Muscle layer of colon (tissue), 2 donors: ENCODE measurements at regions not wholly inside any gene's neighbourhood (a gene's known extent, or its start where the extent isn't known, plus 50 kb on each side); places are given as distances from the start of the nearest gene placed in this dataset.

Source experiments
- H3K27ac ChIP-seq: one replicate; pipeline ENCODE4 v1.7.0; 2013; ENCODE audit warnings: low read depth, mild to moderate bottlenecking, low read length, moderate library complexity
- H3K27me3 ChIP-seq, 2 donors: one replicate each; pipeline ENCODE4 v1.7.0; 2013; ENCODE audit warnings: low read length in 2 of 2, mild to moderate bottlenecking in 2 of 2; ENCODE audit not compliant: insufficient read depth in 2 of 2, control insufficient read depth in 1 of 2
- H3K36me3 ChIP-seq: one replicate; pipeline ENCODE4 v1.7.0; 2013; ENCODE audit warnings: mild to moderate bottlenecking, low read length; ENCODE audit not compliant: insufficient read depth
- H3K4me1 ChIP-seq: one replicate; pipeline ENCODE4 v1.7.0; 2013; ENCODE audit warnings: mild to moderate bottlenecking, low read length; ENCODE audit not compliant: insufficient read depth
- H3K4me3 ChIP-seq, 2 donors: one replicate each; pipeline ENCODE4 v1.7.0; 2013; ENCODE audit warnings: low read length in 2 of 2, low read depth in 1 of 2, mild to moderate bottlenecking in 1 of 2, moderate library complexity in 1 of 2
- H3K9ac ChIP-seq: one replicate; pipeline ENCODE4 v1.7.0; 2013; ENCODE audit warnings: low read length
- H3K9me3 ChIP-seq: one replicate; pipeline ENCODE4 v1.7.0; 2013; ENCODE audit warnings: mild to moderate bottlenecking, low read length
- donor health status: abdominal sarcoma.
- donor health status: Adenocarcinoma of cecum.

GRCh38 chr2:19119326-19120001 is 239.0 kb downstream of the OSR1 start:
- Histone ChIP-seq H3K4me1 (no peaks in the 10 kb centered on the region), H3K27ac (no peak overlapping the region), H3K9me3 (no peaks in the 10 kb centered on the region), H3K36me3 (no peaks in the 10 kb centered on the region), H3K9ac (no peak overlapping the region), H3K4me3 (no peak overlapping the region), H3K27me3 (no peaks in the 10 kb centered on the region)

DNA sequence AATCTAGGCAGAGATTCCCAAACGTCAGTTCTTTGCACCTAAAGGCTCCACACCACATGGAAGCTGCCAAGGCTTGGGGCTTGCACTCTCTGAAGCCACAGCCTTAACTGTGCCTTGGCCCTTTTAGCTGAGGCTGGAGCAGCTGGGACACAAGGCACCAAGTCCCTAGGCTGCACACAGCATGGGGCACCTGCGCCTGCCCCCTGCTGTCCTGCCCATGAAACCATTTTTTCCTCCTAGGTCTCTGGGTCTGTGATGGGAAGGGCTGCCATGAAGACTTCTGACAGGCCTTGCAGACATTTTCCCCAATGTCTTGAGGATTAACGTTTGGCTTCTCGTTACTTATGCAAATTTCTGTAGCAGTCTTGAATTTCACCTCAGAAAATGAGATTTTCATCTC is 241.5 kb downstream of the OSR1 start:
- Histone ChIP-seq H3K4me3 (no peak overlapping the region), H3K9ac (no peak overlapping the region), H3K36me3 (no peaks in the 10 kb centered on the region), H3K4me1 (no peaks in the 10 kb centered on the region), H3K27me3 (no peaks in the 10 kb centered on the region), H3K9me3 (no peaks in the 10 kb centered on the region), H3K27ac (no peak overlapping the region)

GRCh38 chr2:19114754-19115231 is 243.6 kb downstream of the OSR1 start:
- Histone ChIP-seq H3K9ac (no peak overlapping the region), H3K4me3 (no peak overlapping the region), H3K4me1 (no peaks in the 10 kb centered on the region), H3K36me3 (no peaks in the 10 kb centered on the region), H3K27ac (no peak overlapping the region), H3K27me3 (no peaks in the 10 kb centered on the region), H3K9me3 (no peaks in the 10 kb centered on the region)

DNA sequence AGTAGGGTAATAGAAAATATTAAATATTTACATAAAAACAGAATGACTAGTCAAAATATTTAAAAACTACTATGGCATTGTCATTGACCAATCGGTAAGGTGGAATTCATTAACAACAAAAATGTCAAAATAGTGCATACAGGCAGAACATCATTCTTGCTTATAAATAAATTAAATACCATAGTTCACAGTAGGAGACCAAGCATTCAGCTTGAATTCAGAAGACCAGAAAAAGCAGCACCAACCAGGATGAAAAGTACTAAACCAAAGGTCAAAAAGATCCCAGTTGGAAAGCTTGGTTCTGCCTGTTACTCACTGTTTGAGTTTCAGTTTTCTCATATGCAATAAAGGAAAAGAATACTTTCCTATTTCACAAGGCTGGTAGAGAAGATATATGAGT is 244.3 kb downstream of the OSR1 start:
- Histone ChIP-seq H3K4me1 (no peaks in the 10 kb centered on the region), H3K36me3 (no peaks in the 10 kb centered on the region), H3K27me3 (no peaks in the 10 kb centered on the region), H3K9ac (no peak overlapping the region), H3K4me3 (no peak overlapping the region), H3K27ac (no peak overlapping the region), H3K9me3 (no peaks in the 10 kb centered on the region)

GRCh38 chr2:19111354-19111753 is 247.1 kb downstream of the OSR1 start:
- Histone ChIP-seq H3K4me3 (no peak overlapping the region), H3K36me3 (no peaks in the 10 kb centered on the region), H3K27me3 (no peaks in the 10 kb centered on the region), H3K27ac (no peak overlapping the region), H3K9me3 (no peaks in the 10 kb centered on the region), H3K9ac (no peak overlapping the region), H3K4me1 (no peaks in the 10 kb centered on the region)

DNA sequence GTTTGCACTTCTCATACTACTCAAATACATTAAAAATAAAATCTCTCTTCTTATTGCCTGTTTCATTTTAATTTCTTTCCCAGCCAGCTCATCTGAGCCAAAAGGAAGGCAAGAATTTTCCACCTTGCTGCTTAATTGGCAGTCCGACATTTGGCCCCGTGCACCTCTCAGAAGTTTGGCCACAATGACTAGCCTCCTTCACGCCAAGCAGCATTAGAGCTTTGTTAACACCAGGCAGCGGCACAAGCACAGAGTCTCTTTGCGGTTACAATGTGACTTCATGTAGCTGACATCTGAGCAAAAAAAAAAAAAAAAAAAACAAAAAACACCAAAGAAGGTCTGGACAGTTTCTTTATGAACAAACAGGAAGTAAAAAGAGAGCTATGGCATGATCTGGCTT is 248.9 kb downstream of the OSR1 start:
- Histone ChIP-seq H3K27ac (no peak overlapping the region), H3K36me3 (no peaks in the 10 kb centered on the region), H3K4me1 (no peaks in the 10 kb centered on the region), H3K4me3 (no peak overlapping the region), H3K9ac (no peak overlapping the region), H3K27me3 (no peaks in the 10 kb centered on the region), H3K9me3 (no peaks in the 10 kb centered on the region)

DNA sequence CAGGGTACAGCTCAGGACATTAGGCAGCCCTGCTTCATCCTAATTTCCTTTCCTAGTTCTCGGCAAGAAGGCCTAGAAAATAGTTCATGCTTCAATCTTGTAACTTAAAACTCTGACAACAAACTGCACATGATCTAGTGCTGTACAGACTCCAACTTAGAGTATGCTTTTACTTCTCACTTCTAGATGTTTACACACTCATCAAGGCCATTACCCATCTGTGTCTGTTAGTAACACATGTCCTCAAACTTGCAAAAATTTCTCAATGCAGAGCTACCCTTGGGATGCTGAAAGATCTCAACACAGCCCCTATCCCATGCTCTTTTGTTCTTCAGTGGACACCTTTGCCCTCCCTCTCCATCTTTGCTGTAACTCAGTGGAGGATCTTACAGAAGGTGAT is 252.0 kb downstream of the OSR1 start:
- no peak overlapping the region for H3K27ac ChIP-seq
- H3K9ac ChIP-seq, result no peak overlapping the region
- H3K36me3 ChIP-seq, result no peaks in the 10 kb centered on the region
- H3K27me3 ChIP-seq, result no peaks in the 10 kb centered on the region
- no peaks in the 10 kb centered on the region for H3K9me3 ChIP-seq
- H3K4me3 ChIP-seq, result no peak overlapping the region
- H3K4me1 ChIP-seq, result no peaks in the 10 kb centered on the region

- H3K4me1 ChIP-seq, result peaks cover 10% of the 10 kb centered on the region
- no peaks in the 10 kb centered on the region for H3K27me3 ChIP-seq
- H3K36me3 ChIP-seq, result no peaks in the 10 kb centered on the region
- no peak overlapping the region for H3K4me3 ChIP-seq
- no peak overlapping the region for H3K27ac ChIP-seq
- H3K9ac ChIP-seq, result no peak overlapping the region
- no peaks in the 10 kb centered on the region for H3K9me3 ChIP-seq
These were observed 253.9 kb downstream of the OSR1 start for GRCh38 chr2:19104503-19104902.

DNA sequence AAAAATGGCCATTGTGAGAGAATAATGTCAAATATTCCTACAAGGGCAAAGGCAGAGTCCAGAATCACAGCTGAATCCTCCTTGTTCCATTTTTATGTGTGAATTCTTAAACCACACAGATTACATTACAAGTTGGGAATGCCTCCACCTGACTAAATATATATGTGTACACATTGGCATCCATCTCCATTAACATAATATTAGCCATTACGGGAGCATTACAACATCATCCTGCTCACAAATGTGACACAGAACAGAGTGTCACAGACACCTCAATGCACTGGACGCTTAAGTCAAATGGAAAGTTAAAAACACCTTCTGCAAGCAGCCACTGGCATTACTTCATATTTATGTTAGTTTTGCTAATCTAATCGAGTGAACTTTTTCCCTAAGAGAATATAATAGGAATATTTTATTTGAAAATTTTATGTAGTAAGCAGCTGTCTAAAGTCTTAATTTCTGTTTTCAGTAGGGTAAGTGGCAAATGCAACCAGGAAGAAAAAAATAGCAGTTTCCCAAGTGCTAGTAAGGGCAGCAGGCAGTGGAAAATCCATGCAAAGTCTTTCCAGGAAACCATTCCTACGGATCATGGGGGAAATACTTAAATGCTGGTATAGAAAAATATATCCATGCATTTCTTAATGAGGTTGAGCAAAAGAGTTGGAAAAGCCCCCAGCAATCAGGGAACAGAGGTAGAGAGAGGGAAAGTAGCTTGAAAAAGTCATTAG is 255.6 kb downstream of the OSR1 start:
- Histone ChIP-seq H3K9ac (no peak overlapping the region), H3K27ac (no peak overlapping the region)

GRCh38 chr2:19101968-19102367 is 256.5 kb downstream of the OSR1 start:
- H3K27me3 ChIP-seq, result no peaks in the 10 kb centered on the region
- no peak overlapping the region for H3K4me3 ChIP-seq
- H3K4me1 ChIP-seq, result peaks cover 10% of the 10 kb centered on the region
- no peak overlapping the region for H3K9ac ChIP-seq
- no peaks in the 10 kb centered on the region for H3K36me3 ChIP-seq
- no peaks in the 10 kb centered on the region for H3K9me3 ChIP-seq
- no peak overlapping the region for H3K27ac ChIP-seq

More for the DNA sequence above, 255.6 kb downstream of the OSR1 start:
- H3K27me3 ChIP-seq, result no peaks in the 10 kb centered on the region
- no peak overlapping the region for H3K4me3 ChIP-seq
- no peaks in the 10 kb centered on the region for H3K9me3 ChIP-seq
- no peaks in the 10 kb centered on the region for H3K36me3 ChIP-seq
- peaks cover 10% of the 10 kb centered on the region for H3K4me1 ChIP-seq

DNA sequence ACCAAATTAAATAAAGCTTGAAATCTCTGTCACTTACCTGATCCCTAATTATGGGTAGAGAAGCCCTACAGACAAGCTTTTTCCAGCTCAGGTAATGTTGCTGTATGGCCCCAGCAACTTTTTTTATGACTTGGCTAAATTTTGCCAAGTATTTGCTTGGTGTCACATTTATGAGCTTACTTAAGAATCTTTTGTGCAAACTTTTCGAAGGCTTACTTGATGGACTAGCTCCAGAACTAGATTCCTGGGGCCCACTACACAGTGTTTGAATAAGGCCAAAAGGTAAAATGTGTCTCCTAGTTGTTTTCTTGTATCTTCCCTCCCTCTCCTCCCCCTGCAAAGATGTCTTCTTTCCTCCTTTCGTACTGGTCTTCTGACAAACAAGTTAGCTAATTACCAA is 257.9 kb downstream of the OSR1 start:
- no peaks in the 10 kb centered on the region for H3K27me3 ChIP-seq
- H3K36me3 ChIP-seq, result no peaks in the 10 kb centered on the region
- H3K9me3 ChIP-seq, result no peaks in the 10 kb centered on the region
- H3K4me3 ChIP-seq, result no peak overlapping the region
- no peak overlapping the region for H3K9ac ChIP-seq
- H3K27ac ChIP-seq, result no peak overlapping the region
- peaks cover 10% of the 10 kb centered on the region for H3K4me1 ChIP-seq

DNA sequence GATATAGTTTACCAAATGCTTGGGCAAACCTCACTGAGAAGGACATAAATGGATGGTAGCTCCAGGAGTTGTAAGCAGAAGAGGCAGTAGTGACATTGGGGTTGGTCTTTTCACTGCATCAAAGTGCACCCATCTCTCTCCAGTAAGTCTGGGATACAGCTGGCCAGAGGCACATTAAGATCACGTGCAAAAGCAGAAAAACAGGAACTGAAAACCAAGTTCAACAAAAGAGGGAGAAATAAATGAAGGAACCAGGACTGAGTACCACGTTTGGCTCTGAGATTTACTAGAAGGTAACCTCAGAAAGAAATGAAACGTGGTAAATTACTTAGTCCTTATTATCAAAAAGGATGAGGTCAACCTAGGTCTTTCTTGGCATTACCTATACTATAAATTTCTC is 259.2 kb downstream of the OSR1 start:
- peaks cover 10% of the 10 kb centered on the region for H3K4me1 ChIP-seq
- no peaks in the 10 kb centered on the region for H3K27me3 ChIP-seq
- H3K27ac ChIP-seq, result no peak overlapping the region
- H3K9ac ChIP-seq, result no peak overlapping the region
- H3K9me3 ChIP-seq, result no peaks in the 10 kb centered on the region
- no peak overlapping the region for H3K4me3 ChIP-seq
- no peaks in the 10 kb centered on the region for H3K36me3 ChIP-seq
